ENCODE measurements at regions not wholly inside any gene's neighbourhood (a gene's known extent, or its start where the extent isn't known, plus 50 kb on each side); places are given as distances from the start of the nearest gene placed in this dataset.

DNA sequence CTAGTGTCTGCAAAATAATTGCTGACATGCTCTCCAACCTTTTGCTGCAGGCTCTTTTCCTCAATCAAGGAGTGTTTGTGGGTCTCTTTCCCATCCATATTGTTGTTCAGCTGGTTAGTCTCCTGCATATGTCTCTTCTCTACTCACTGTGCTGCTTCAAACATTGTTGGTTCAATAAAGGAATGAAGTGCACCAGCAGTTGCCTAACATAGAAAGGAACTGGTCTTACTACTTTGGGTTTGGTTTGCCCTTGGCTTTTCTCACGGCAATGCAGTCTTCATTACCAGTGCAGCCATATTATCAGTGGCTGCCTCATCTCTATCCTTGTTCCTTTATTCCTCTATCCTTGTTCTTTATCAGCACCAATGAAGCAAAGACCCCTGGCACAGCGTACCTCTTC lies 169.7 kb upstream of the TPK1 start:
- DNase-seq (ENCODE audit: low read depth) = no peak
- no peak overlapping the region for H3K4me3 ChIP-seq (ENCODE audit: low read depth, low read length)
- TF ChIP-seq, protein P1, sequence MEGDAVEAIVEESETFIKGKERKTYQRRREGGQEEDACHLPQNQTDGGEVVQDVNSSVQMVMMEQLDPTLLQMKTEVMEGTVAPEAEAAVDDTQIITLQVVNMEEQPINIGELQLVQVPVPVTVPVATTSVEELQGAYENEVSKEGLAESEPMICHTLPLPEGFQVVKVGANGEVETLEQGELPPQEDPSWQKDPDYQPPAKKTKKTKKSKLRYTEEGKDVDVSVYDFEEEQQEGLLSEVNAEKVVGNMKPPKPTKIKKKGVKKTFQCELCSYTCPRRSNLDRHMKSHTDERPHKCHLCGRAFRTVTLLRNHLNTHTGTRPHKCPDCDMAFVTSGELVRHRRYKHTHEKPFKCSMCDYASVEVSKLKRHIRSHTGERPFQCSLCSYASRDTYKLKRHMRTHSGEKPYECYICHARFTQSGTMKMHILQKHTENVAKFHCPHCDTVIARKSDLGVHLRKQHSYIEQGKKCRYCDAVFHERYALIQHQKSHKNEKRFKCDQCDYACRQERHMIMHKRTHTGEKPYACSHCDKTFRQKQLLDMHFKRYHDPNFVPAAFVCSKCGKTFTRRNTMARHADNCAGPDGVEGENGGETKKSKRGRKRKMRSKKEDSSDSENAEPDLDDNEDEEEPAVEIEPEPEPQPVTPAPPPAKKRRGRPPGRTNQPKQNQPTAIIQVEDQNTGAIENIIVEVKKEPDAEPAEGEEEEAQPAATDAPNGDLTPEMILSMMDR (IDR thresholded peaks at IDR 0.05; ENCODE audit: insufficient read depth, low read length) = no peak

DNA sequence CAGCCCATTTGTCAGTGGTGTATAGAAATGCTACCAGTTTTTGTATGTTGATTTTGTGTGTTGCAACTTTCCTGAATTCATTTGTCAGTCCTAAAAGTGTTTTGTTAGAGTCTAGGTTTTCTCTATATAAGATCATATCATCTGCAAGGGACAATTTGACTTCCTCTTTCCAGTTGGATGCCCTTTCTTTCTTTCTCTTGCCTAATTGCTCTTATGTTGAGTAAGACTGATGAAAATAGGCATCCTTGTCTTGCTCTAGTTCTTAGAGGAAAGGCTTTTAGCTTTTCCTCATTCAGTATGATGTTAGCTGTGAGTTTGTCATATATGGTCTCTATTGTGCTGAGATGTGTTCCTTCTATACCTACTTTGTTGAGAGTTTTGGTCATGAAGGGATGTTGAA lies 161.7 kb upstream of the TPK1 start:
- TF ChIP-seq, protein P1 (IDR thresholded peaks at IDR 0.05; ENCODE audit: insufficient read depth, low read length) = no peak
- no peak for DNase-seq (ENCODE audit: low read depth)
- no peak overlapping the region for H3K4me3 ChIP-seq (ENCODE audit: low read depth, low read length)

GRCh38 chr7:144995495-144995894 lies 159.6 kb upstream of the TPK1 start:
- no peak for DNase-seq (ENCODE audit: low read depth)
- no peak overlapping the region for H3K4me3 ChIP-seq (ENCODE audit: low read depth, low read length)
- TF ChIP-seq, protein P1 (IDR thresholded peaks at IDR 0.05; ENCODE audit: insufficient read depth, low read length) = no peak

DNA sequence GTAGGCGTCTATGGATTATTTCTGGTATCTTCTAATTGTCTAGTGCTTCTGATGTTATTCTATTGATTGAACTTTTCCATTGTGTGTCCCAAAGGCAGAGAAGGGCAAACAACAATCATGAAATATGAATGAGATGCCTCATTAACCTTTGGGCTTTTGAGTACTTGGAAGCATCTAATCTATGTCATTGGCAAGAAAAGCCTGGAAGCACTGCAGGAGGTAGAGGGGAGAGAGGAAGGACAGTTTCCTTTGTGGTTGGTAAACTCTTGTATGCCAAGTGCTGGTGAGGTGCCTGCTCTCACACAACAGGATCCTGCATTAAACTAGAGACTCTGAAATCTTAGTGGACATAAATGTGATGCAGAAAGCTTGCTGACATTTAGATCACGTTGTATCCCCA lies 155.2 kb upstream of the TPK1 start:
- TF ChIP-seq, protein P1 (IDR thresholded peaks at IDR 0.05; ENCODE audit: insufficient read depth, low read length) = no peak

DNA sequence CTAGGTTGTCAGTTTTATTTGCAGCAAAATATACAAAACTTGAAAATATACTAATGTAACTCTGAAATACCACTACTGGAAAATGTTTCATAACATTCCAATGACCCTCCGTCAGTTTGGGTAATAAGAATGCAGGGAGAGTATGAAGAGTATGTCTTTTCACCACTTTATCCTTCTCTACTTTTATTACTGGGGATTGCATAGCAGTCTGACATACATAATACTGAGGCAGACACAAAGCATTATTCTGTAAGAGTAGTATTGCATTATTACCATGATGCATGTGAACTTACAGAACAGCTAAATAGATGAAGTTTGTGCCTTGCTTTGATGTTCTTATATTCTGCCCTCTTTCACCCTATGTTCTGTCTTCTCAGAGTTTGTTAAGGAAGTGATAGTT lies 151.8 kb upstream of the TPK1 start:
- TF ChIP-seq, protein P1 (IDR thresholded peaks at IDR 0.05; ENCODE audit: insufficient read depth, low read length) = no peak
- no peak overlapping the region for H3K4me3 ChIP-seq (ENCODE audit: low read depth, low read length)
- DNase-seq (ENCODE audit: low read depth) = no peak

More for the DNA sequence above, 155.2 kb upstream of the TPK1 start:
- no peak overlapping the region for H3K4me3 ChIP-seq (ENCODE audit: low read depth, low read length)
- DNase-seq (ENCODE audit: low read depth) = no peak

DNA sequence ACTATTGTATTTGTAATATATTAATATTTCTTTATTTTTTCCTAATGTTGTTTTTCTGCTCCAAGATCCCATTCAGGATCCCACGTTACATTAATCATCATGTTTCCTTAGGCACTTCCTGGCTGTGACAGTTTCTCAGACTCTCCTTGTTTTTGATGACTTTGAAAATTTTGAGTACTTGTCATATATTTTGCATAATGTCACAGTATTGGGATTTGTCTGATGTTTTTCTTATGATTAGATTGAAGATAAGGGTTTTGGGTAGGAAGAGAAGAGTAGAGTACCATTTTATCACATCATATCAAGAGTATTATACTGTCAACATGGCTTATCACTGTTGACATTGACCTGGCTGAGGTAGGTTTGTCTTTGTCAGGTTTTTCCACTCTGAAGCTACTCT lies 146.3 kb upstream of the TPK1 start:
- TF ChIP-seq, protein P1 (IDR thresholded peaks at IDR 0.05; ENCODE audit: insufficient read depth, low read length) = no peak
- H3K4me3 ChIP-seq (ENCODE audit: low read depth, low read length) = no peak overlapping the region
- no peak for DNase-seq (ENCODE audit: low read depth)

DNA sequence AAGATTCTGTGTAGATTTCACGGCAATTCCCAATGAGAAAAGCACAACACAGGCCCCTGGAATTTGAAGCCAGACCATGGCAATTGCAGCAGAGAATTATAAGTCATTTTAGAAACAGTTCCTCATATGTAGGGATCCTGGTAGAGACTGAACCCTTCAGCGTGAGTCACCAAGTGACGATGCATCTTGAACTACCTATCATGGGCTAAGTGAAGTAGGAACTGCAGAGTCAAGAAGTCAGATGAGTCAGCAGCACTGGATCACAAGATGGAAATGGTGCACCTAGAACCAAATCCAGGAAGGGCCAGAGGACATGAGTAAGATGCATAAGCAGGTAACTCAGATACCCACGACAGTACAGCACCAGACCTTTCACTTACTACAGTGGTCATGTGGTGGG lies 140.0 kb upstream of the TPK1 start:
- H3K4me3 ChIP-seq (ENCODE audit: low read depth, low read length) = no peak overlapping the region
- TF ChIP-seq, protein P1 (IDR thresholded peaks at IDR 0.05; ENCODE audit: insufficient read depth, low read length) = no peak
- no peak for DNase-seq (ENCODE audit: low read depth)
